ENCODE measurements at regions not wholly inside any gene's neighbourhood (a gene's known extent, or its start where the extent isn't known, plus 50 kb on each side); places are given as distances from the start of the nearest gene placed in this dataset.

GRCh38 chr5:116365006-116365496, 209.6 kb downstream of the SEMA6A start:
- Histone ChIP-seq H3K27ac (no peak overlapping the region), H3K9ac (no peak overlapping the region), H3K27me3 (ENCODE audit: control insufficient read depth, insufficient read depth, low read length) (no peaks in the 10 kb centered on the region), H3K4me1 (no peaks in the 10 kb centered on the region), H3K36me3 (ENCODE audit: control insufficient read depth, insufficient read depth, low read length) (no peaks in the 10 kb centered on the region), H2AFZ (no peak overlapping the region), H3K9me3 (ENCODE audit: control insufficient read depth, low read length) (no peaks in the 10 kb centered on the region), H3K4me2 (ENCODE audit: low read length) (no peak overlapping the region), H3K79me2 (no peaks in the 10 kb centered on the region), H3K4me3 (ENCODE audit: low read depth, low read length) (no peak overlapping the region)
- no peak for TF ChIP-seq CTCF (IDR thresholded peaks at IDR 0.05)

DNA sequence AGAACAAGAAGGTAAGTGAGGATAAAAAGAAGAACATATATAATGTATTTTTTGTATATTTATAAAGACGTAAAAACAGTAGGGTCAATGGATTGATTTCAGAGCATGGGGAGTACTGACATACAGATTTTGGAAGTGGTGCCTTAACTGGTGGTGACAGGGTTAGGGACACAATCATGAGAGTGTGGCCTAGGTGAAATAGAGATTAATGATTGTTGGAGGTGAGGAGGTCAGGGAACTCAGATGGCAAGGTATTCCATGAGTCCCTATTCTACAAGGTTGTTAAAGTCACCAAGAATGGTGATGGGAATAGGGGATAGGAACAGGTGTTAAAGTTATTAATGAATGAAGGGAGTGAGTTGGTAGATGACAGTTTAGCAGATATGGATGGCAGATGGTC, 210.8 kb downstream of the SEMA6A start:
- H3K9ac ChIP-seq: no peak overlapping the region
- TF ChIP-seq CTCF (IDR thresholded peaks at IDR 0.05): no peak

DNA sequence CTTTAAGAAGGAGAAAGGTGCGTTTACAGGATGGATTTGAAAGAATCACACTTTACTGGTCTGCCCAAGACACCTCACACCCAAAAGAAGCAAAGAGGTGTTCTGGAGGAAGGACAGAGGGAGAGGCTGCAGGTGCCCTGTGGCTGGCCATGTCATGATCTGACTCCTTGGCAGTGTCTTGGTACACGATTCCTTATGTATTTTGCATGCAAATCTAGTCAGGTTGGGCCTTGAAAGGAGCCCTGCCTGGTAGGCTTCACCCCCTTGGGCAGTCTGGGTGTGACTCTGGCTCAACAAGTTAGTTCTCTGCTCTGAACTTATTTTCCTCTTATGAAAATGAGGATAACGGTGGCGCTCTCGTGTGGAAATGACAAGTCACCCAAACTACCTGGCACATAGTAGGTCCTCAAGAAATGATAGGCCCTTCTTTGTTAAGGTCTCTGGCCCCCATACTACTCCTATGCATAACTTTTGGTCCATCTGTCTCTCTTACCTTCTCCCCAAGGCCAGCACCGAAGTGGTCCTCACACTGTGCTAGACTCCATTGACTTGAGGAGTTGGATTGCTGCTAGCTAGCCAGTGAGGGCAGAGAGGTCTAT, 212.5 kb downstream of the SEMA6A start:
- peak overlapping the region; percentile 58 for H2AFZ ChIP-seq
- no peaks in the 10 kb centered on the region for H3K27me3 ChIP-seq (ENCODE audit: control insufficient read depth, insufficient read depth, low read length)
- peak overlapping the region; percentile 70 for H3K4me2 ChIP-seq (ENCODE audit: low read length)
- no peaks in the 10 kb centered on the region for H3K79me2 ChIP-seq
- no peak overlapping the region for H3K4me3 ChIP-seq (ENCODE audit: low read depth, low read length)
- no peaks in the 10 kb centered on the region for H3K4me1 ChIP-seq
- H3K9me3 ChIP-seq (ENCODE audit: control insufficient read depth, low read length): no peaks in the 10 kb centered on the region
- no peak overlapping the region for H3K9ac ChIP-seq
- no peak for TF ChIP-seq CTCF (IDR thresholded peaks at IDR 0.05)
- no peak overlapping the region for H3K27ac ChIP-seq
- no peaks in the 10 kb centered on the region for H3K36me3 ChIP-seq (ENCODE audit: control insufficient read depth, insufficient read depth, low read length)

More for the DNA sequence above, 210.8 kb downstream of the SEMA6A start:
- H3K4me2 ChIP-seq (ENCODE audit: low read length): no peak overlapping the region
- no peak overlapping the region for H3K4me3 ChIP-seq (ENCODE audit: low read depth, low read length)
- no peak overlapping the region for H3K27ac ChIP-seq
- H2AFZ ChIP-seq: no peak overlapping the region
- H3K36me3 ChIP-seq (ENCODE audit: control insufficient read depth, insufficient read depth, low read length): no peaks in the 10 kb centered on the region
- no peaks in the 10 kb centered on the region for H3K27me3 ChIP-seq (ENCODE audit: control insufficient read depth, insufficient read depth, low read length)
- H3K4me1 ChIP-seq: no peaks in the 10 kb centered on the region
- H3K79me2 ChIP-seq: no peaks in the 10 kb centered on the region
- H3K9me3 ChIP-seq (ENCODE audit: control insufficient read depth, low read length): no peaks in the 10 kb centered on the region

DNA sequence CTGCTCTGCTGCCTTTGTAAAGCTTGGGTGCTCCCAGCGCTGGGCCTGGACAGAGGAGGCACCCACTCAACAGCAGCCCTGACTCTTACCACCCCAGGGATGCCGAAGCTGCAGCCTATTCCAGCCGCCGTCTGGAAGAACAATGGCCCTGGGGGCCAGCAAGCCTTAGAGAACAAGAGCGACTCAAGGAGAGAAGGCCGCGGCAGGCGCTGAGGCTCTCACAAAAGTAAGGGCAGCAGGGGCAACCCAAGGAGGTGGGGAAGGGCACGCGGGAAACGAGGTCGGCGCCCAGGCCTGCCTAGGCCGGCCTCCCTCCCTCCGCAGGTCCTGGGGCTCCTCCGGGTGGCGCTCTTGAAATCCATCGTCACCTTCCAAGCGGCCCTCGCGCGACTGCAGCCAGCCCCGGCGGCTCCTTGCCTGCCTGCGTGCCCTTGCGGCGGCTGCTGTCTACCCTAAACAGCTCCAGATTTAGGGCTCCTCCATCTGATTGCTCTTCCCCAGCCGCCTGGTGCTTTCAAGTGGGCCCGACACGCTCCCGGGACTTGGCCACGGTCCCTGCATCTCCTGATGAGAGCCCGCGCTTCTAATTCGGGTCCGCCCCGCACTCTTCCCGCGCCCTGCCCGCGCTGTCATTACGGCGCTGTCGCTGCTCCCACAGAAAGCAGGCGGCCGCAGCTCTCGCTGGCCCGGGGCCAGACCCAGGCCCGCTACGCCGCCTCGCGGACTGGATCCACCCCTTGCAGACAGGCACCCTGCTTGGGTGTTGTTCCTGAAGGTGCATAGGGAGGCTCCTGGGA, 213.3 kb downstream of the SEMA6A start:
- Histone ChIP-seq H3K4me2 (ENCODE audit: low read length) (peak overlapping the region; percentile 70), H3K4me1 (no peaks in the 10 kb centered on the region), H3K27ac (no peak overlapping the region), H3K9ac (no peak overlapping the region), H2AFZ (peak overlapping the region; percentile 58), H3K4me3 (ENCODE audit: low read depth, low read length) (peak overlapping the region; percentile 34), H3K9me3 (ENCODE audit: control insufficient read depth, low read length) (no peaks in the 10 kb centered on the region), H3K27me3 (ENCODE audit: control insufficient read depth, insufficient read depth, low read length) (no peaks in the 10 kb centered on the region), H3K36me3 (ENCODE audit: control insufficient read depth, insufficient read depth, low read length) (no peaks in the 10 kb centered on the region), H3K79me2 (no peaks in the 10 kb centered on the region)
- peak; percentile 5 for TF ChIP-seq CTCF (IDR thresholded peaks at IDR 0.05)

Data from parathyroid adenoma (tissue), 2 donors.